Suprapubic skin (tissue), 3 donors: ENCODE measurements at regions not wholly inside any gene's neighbourhood (a gene's known extent, or its start where the extent isn't known, plus 50 kb on each side); places are given as distances from the start of the nearest gene placed in this dataset.

Experiments
- CTCF ChIP-seq, 2 donors: fragments of 200-600 bp in 1 of 2; fragments of 450-650 bp in 1 of 2; sonication (generic) in 1 of 2; IDR thresholded peaks; one replicate each; pipeline ENCODE4 v1.5.1; 2016 to 2019; ENCODE audit warnings: antibody characterized with exemption in 2 of 2, mild to moderate bottlenecking in 1 of 2, moderate library complexity in 1 of 2
- POLR2AphosphoS5 ChIP-seq, 3 donors: sonication (generic); formaldehyde crosslinking; IDR thresholded peaks; one replicate each; pipeline ENCODE4 v1.6.1; 2017; ENCODE audit warnings: antibody characterized with exemption in 3 of 3

GRCh38 chr6:4324746-4325145, 189.4 kb upstream of the ECI2 start:
- TF ChIP-seq CTCF (IDR thresholded peaks at IDR 0.05) (no peak), POLR2AphosphoS5 (IDR thresholded peaks at IDR 0.05) (no peak)
